T-cell (primary cell): ENCODE measurements at regions not wholly inside any gene's neighbourhood (a gene's known extent, or its start where the extent isn't known, plus 50 kb on each side); places are given as distances from the start of the nearest gene placed in this dataset.

Experiments
- ATAC-seq, 4 experiments: fragments of 200-7000 bp in 3 of 4; fragments of 150-1000 bp in 1 of 4; cut with Tn5 transposase; replicated peaks in 1 of 4; 1 replicate in 3 of 4; 2 replicates in 1 of 4; pipeline ENCODE4 v1.10.0; 2021; ENCODE audit warnings: moderate library complexity in 3 of 4, mild to moderate bottlenecking in 2 of 4, moderate number of reproducible peaks in 1 of 4
- CTCF ChIA-PET, 2 donors: fragments of 300-600 bp; sonication (Branson Sonifier 250); formaldehyde crosslinking; loops; one replicate each; lab custom pipeline; 2022; ENCODE audit warnings: antibody characterized with exemption in 2 of 2; lab: Charles Lee
- POLR2A ChIA-PET, 2 donors: fragments of 300-600 bp; sonication (Branson Sonifier 250); formaldehyde crosslinking; loops; one replicate each; lab custom pipeline; 2022; ENCODE audit warnings: antibody characterized with exemption in 2 of 2; lab: Charles Lee
- DNase-seq, 35 experiments: peaks; one replicate each; pipeline versions ENCODE4 v3.0.0 to v3.0.0-alpha.2; 2013 to 2023
- H3K27ac ChIP-seq: one replicate; pipeline ENCODE4 v1.5.1; 2013; ENCODE audit warnings: low read length
- H3K27me3 ChIP-seq, 2 experiments: replicated peaks in 1 of 2; 1 replicate in 1 of 2; 2 replicates in 1 of 2; pipeline versions ENCODE4 v1.6.1 to v1.7.0; 2013; ENCODE audit warnings: low read length in 1 of 2, mixed read lengths in 1 of 2; ENCODE audit not compliant: control insufficient read depth in 2 of 2, insufficient read depth in 2 of 2; ENCODE audit errors: extremely low read depth in 1 of 2
- H3K36me3 ChIP-seq, 2 donors: 1 replicate in 1 of 2; 2 replicates in 1 of 2; pipeline versions ENCODE4 v1.6.1 to v1.7.0; 2013; ENCODE audit warnings: low read length in 1 of 2; ENCODE audit not compliant: control insufficient read depth in 2 of 2, insufficient read depth in 1 of 2; ENCODE audit errors: extremely low read depth in 1 of 2
- H3K4me1 ChIP-seq, 2 experiments: 1 replicate in 1 of 2; 2 replicates in 1 of 2; pipeline versions ENCODE4 v1.6.1 to v1.7.0; 2013; ENCODE audit warnings: low read length in 2 of 2, mixed read lengths in 1 of 2; ENCODE audit not compliant: insufficient read depth in 2 of 2, control insufficient read depth in 1 of 2; ENCODE audit errors: extremely low read depth in 1 of 2
- H3K4me3 ChIP-seq, 2 donors: 1 replicate in 1 of 2; 2 replicates in 1 of 2; pipeline versions ENCODE4 v1.5.1 to v1.7.0; 2013; ENCODE audit warnings: mild to moderate bottlenecking in 2 of 2, low read length in 1 of 2, moderate library complexity in 1 of 2; ENCODE audit not compliant: control insufficient read depth in 1 of 2; ENCODE audit errors: extremely low read depth in 1 of 2
- H3K9me3 ChIP-seq: 2 replicates; pipeline ENCODE4 v1.7.0; 2013
- H3K27ac Mint-ChIP-seq, 2 donors: one replicate each; pipeline ENCODE4 v1.8.0; 2020 to 2021; ENCODE audit warnings: mild to moderate bottlenecking in 2 of 2, mixed read lengths in 2 of 2
- H3K27me3 Mint-ChIP-seq, 2 donors: one replicate each; pipeline ENCODE4 v1.8.0; 2021 to 2022; ENCODE audit warnings: mixed read lengths in 2 of 2
- H3K36me3 Mint-ChIP-seq: one replicate; pipeline ENCODE4 v1.8.0; 2021; ENCODE audit warnings: mixed read lengths
- H3K4me1 Mint-ChIP-seq, 3 donors: one replicate each; pipeline ENCODE4 v1.8.0; 2020 to 2022; ENCODE audit warnings: mixed read lengths in 3 of 3, mild to moderate bottlenecking in 1 of 3
- H3K4me3 Mint-ChIP-seq, 3 donors: one replicate each; pipeline ENCODE4 v1.8.0; 2020 to 2022; ENCODE audit warnings: mild to moderate bottlenecking in 3 of 3, mixed read lengths in 3 of 3, moderate library complexity in 3 of 3
- H3K9me3 Mint-ChIP-seq, 3 donors: one replicate each; pipeline ENCODE4 v1.8.0; 2020 to 2022; ENCODE audit warnings: mixed read lengths in 3 of 3
- WGBS: methylation state at CpG from one replicate; pipeline ENCODE4 v1.1.5; 2013; ENCODE audit warnings: missing lambda C conversion rate; ENCODE audit not compliant: insufficient coverage; 5-methylcytosine and 5-hydroxymethylcytosine counted together

DNA sequence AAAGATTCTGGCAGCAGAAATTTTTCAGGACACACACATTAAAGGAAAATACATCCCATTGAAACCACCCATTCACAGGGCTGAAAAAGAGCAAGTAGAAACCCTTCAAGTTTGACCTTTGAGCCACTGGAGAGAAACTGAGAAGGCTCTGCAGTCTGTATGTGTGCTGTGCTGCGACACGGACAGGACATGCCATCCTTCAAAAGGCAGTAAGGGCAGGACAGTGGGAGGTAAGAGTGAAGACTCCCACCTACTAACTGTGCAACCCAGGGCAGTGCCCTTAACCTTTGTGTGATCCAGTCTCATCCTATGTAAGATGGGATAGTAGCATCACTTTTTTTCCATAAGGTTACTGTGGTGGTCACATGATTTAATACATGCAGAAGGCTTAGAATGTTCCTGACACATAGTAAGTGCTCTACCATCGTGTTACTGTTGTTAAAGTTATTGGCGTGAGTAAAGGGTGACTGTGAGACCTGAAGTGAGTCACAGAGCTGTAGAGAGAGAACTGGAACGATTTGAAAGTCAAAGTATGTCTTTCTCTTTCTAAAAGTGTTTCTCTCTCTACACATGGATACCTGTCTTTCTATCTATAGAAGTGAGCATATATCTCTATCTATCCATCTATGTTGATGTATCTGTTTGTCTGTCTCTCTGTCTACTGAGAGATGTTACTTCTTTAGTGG lies 153.7 kb upstream of the OLIG3 start:
- no peaks in the 10 kb centered on the region for H3K36me3 ChIP-seq
- DNase-seq: no peak
- Mint-ChIP-seq H3K9me3 (no peaks in the 10 kb centered on the region), H3K4me3 (no peak overlapping the region), H3K27me3 (peaks cover 11 to 23% of the 10 kb centered on the region in 2 donors), H3K36me3 (no peaks in the 10 kb centered on the region), H3K27ac (no peak overlapping the region), H3K4me1 (no peaks in the 10 kb centered on the region)
- no peak for ATAC-seq
- no peak overlapping the region for H3K4me3 ChIP-seq
- WGBS: 60% methylated on average over 1 of the region's 5 CpGs
- ChIA-PET POLR2A (no interaction called here), CTCF (no interaction called here)
- H3K4me1 ChIP-seq: no peaks in the 10 kb centered on the region
- H3K27ac ChIP-seq: no peak overlapping the region
- peaks cover 0 to 9% of the 10 kb centered on the region in 2 experiments for H3K27me3 ChIP-seq
- no peaks in the 10 kb centered on the region for H3K9me3 ChIP-seq

DNA sequence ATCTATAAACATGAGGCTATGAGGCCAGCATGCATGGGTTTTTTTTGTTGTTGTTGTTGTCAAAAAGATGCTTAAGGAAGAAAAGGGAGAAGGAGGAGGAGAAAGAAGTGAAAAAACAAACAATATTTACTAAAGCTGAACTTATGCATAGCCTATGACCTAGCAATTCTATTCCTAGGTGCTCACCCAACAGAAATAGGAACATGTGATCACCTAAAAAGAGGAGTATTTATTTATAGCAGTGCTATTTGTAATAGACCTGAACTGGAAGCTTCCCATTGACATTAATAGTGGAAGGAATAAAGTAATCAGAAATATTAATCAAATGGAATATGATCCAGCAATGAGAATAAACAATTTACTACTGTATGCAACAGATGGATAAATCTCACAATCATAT lies 156.5 kb upstream of the OLIG3 start:
- Mint-ChIP-seq H3K27ac (no peak overlapping the region), H3K9me3 (peaks cover 0 to 6% (median 4%) of the 10 kb centered on the region in 3 donors), H3K4me1 (no peaks in the 10 kb centered on the region), H3K36me3 (no peaks in the 10 kb centered on the region), H3K27me3 (peaks cover 11 to 23% of the 10 kb centered on the region in 2 donors), H3K4me3 (no peak overlapping the region)
- Histone ChIP-seq H3K27me3 (peaks cover 0 to 10% of the 10 kb centered on the region in 2 experiments), H3K9me3 (peaks cover 2% of the 10 kb centered on the region), H3K36me3 (no peaks in the 10 kb centered on the region), H3K27ac (no peak overlapping the region), H3K4me1 (no peaks in the 10 kb centered on the region), H3K4me3 (no peak overlapping the region)
- DNase-seq (no peak), ATAC-seq (no peak)
- CTCF ChIA-PET: no interaction called here
- POLR2A ChIA-PET: interaction anchor here in 1 of 2 donors (0.6 kb wide), 1 partner anchor 74 kb away, joined by 3 read pairs; no protein-coding TSS in a partner anchor

DNA sequence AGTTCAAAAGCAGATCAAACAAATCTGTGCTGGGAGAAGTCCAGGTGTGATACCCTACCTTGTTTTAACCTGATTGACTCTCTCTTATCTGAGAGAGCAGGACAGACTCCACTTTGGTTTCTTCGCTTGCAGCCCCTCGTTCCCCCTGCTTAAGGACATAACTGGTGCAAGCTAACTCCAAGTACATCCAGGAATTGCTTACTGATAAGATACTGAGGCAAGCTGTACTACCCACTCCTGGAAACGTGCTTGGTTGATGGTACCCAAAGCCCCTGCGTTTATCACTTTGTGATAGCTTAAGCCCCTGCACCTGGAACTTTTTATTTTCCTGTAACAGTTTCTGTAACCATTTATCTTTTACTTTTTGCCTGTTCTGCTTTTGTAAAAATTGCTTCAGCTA lies 157.0 kb upstream of the OLIG3 start:
- Mint-ChIP-seq H3K36me3 (no peaks in the 10 kb centered on the region), H3K27me3 (peaks cover 11 to 23% of the 10 kb centered on the region in 2 donors), H3K27ac (no peak overlapping the region), H3K9me3 (peaks cover 0 to 6% (median 4%) of the 10 kb centered on the region in 3 donors), H3K4me3 (no peak overlapping the region), H3K4me1 (no peaks in the 10 kb centered on the region)
- Histone ChIP-seq H3K9me3 (peaks cover 2% of the 10 kb centered on the region), H3K4me3 (no peak overlapping the region), H3K36me3 (no peaks in the 10 kb centered on the region), H3K27me3 (peaks cover 0 to 8% of the 10 kb centered on the region in 2 experiments), H3K27ac (no peak overlapping the region), H3K4me1 (no peaks in the 10 kb centered on the region)
- CTCF ChIA-PET: no interaction called here
- POLR2A ChIA-PET: interaction anchor here in 1 of 2 donors (0.6 kb wide), 1 partner anchor 74 kb away, joined by 3 read pairs; no protein-coding TSS in a partner anchor
- DNase-seq (no peak), ATAC-seq (no peak)
- WGBS: 69% methylated on average over 4 of the region's 4 CpGs

DNA sequence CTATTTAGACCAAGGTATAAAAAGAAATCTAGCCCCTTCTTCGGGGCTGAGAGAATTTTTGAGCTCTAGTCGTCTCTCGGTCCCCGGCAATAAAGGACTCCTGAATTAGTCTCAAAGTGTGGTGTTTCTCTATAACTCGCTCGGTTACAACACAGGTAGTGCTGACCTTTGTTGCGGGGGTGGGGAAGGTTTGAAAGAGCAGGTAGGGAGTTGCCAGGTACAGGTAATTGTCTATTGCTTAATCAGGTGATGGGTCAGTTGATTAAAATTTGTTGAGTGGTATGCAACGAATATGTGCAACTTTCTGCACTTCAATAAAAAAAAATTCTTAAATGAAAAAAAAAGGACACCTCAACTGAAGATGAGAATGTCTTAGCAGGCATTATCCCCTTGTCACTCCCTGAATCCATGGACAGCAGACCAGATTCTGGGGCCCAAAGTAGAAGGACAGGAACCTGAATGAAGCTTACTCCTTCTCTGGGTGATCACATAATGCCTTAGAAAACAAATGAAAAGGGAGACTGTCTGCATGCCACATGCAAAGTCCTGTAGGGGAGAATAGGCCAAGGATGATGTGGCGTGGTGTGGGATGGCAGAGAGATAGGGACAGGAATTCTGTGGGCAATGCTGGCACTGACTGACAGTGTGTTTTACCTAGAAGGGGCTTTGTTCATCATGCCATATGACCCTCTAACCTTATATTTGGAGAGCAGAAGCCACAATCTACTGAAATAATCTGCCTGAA lies 157.6 kb upstream of the OLIG3 start:
- Mint-ChIP-seq H3K4me1 (no peaks in the 10 kb centered on the region), H3K9me3 (peaks cover 0 to 6% (median 4%) of the 10 kb centered on the region in 3 donors), H3K4me3 (no peak overlapping the region), H3K27me3 (peaks cover 11 to 23% of the 10 kb centered on the region in 2 donors), H3K36me3 (no peaks in the 10 kb centered on the region), H3K27ac (no peak overlapping the region)
- Histone ChIP-seq H3K4me3 (no peak overlapping the region), H3K27ac (no peak overlapping the region), H3K36me3 (no peaks in the 10 kb centered on the region), H3K27me3 (peaks cover 0 to 8% of the 10 kb centered on the region in 2 experiments), H3K4me1 (no peaks in the 10 kb centered on the region), H3K9me3 (peaks cover 2% of the 10 kb centered on the region)
- ChIA-PET CTCF (interaction anchor here in 1 of 2 donors (0.7 kb wide), 1 partner anchor 29 kb away, joined by 4 read pairs; no protein-coding TSS in a partner anchor), POLR2A (interaction anchor here in 1 of 2 donors (0.6 kb wide), 1 partner anchor 190 kb away, joined by 3 read pairs; no protein-coding TSS in a partner anchor)
- ATAC-seq (no peak), DNase-seq (no peak)
- WGBS: 95% methylated on average over 3 of the region's 9 CpGs

DNA sequence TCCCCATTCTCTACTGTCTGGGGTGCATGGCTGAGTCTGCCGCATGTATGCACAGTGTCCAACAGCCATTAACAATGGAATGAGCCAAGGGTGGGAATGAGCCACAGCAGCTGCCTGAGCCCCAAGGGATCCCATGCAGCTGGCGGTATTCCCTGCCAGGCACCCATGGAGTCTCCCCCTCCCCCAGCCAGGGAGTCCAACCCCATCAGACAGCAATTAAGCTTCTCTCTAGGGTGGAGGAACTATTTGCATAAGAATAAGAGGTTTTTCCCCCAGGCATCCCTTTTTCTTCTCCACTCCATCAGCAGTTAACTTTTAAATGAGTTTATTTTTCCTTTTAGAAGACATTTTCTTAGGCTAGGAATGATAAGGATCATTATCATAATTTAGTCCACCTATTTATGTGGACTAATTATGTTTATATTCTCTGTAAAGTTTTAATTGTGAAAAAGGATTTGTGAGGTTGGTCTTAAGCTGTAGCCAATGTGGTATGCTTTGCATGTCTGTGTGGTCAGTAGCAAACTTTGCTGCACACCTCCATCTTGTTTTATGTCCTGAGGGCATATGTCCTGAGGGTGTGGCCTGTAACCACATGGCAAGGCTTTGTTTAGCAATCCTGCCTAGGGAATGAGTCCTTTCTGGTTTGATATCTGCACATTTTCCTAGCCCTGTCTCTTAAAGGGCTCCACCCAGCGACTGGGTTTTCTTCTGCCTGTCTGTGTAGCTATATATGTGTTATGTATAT lies 158.9 kb upstream of the OLIG3 start:
- Mint-ChIP-seq H3K27me3 (peaks cover 4 to 13% of the 10 kb centered on the region in 2 donors), H3K27ac (no peak overlapping the region), H3K9me3 (peaks cover 0 to 6% (median 4%) of the 10 kb centered on the region in 3 donors), H3K4me3 (no peak overlapping the region), H3K4me1 (no peaks in the 10 kb centered on the region), H3K36me3 (no peaks in the 10 kb centered on the region)
- Histone ChIP-seq H3K27me3 (peaks cover 0 to 8% of the 10 kb centered on the region in 2 experiments), H3K27ac (no peak overlapping the region), H3K9me3 (peaks cover 2% of the 10 kb centered on the region), H3K4me3 (no peak overlapping the region), H3K4me1 (no peaks in the 10 kb centered on the region), H3K36me3 (no peaks in the 10 kb centered on the region)
- no peak for ATAC-seq
- DNase-seq: no peak
- ChIA-PET POLR2A (interaction anchor here in 1 of 2 donors (0.5 kb wide), 1 partner anchor 173 kb away, joined by 4 read pairs; no protein-coding TSS in a partner anchor), CTCF (no interaction called here)
- no CpG with 5 or more reads among the region's 3 CpGs for WGBS

DNA sequence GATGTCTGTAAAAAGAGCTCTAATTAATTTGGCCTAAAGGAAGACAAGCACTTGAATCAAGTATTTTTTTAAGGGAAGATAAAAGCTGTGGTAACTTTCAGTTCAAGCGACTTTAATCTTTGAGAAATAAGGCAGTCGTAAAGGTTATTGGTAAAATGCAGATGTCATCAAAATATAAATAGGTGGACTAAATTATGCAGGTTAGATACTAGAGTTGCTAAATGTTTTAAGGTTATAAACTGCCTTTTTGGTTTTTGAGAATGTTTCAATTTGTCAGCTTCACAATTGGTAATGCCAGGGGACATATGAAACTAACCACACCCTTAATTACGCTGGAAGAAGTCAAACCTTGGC lies 159.5 kb upstream of the OLIG3 start:
- Mint-ChIP-seq H3K27me3 (peaks cover 3 to 9% of the 10 kb centered on the region in 2 donors), H3K4me1 (no peaks in the 10 kb centered on the region), H3K4me3 (no peak overlapping the region), H3K27ac (no peak overlapping the region), H3K9me3 (peaks cover 0 to 6% (median 4%) of the 10 kb centered on the region in 3 donors), H3K36me3 (no peaks in the 10 kb centered on the region)
- POLR2A ChIA-PET: no interaction called here
- Histone ChIP-seq H3K27ac (no peak overlapping the region), H3K36me3 (no peaks in the 10 kb centered on the region), H3K27me3 (peaks cover 0 to 8% of the 10 kb centered on the region in 2 experiments), H3K4me3 (no peak overlapping the region), H3K4me1 (no peaks in the 10 kb centered on the region), H3K9me3 (peaks cover 2% of the 10 kb centered on the region)
- ATAC-seq: no peak
- CTCF ChIA-PET: no interaction called here
- DNase-seq: no peak
- 100% methylated on average over 1 of the region's 3 CpGs for WGBS
